Natural killer cell (primary cell): ENCODE measurements at regions not wholly inside any gene's neighbourhood (a gene's known extent, or its start where the extent isn't known, plus 50 kb on each side); places are given as distances from the start of the nearest gene placed in this dataset.
"Not testable (repeated sequence)": the region's sequence is repeated elsewhere in the genome, so short reads cannot be mapped to it uniquely, and the experiment has no call there.

Source experiments
- ATAC-seq, 3 donors: fragments of 150-1000 bp in 2 of 3; fragments of 200-7000 bp in 1 of 3; cut with Tn5 transposase; 1 replicate in 1 of 3; 2 replicates in 2 of 3; pipeline ENCODE4 v1.10.0; 2021; ENCODE audit warnings: mild to moderate bottlenecking in 2 of 3, moderate library complexity in 2 of 3
- DNase-seq, 2 donors: peaks; one replicate each; pipeline versions ENCODE4 v3.0.0 to v3.0.0-alpha.2; 2013 to 2021; ENCODE audit warnings: mixed read lengths in 1 of 2
- H3K27ac ChIP-seq: one replicate; pipeline ENCODE4 v1.5.1; 2013; ENCODE audit warnings: mild to moderate bottlenecking, low read length
- H3K27me3 ChIP-seq: one replicate; pipeline ENCODE4 v1.6.1; 2013; ENCODE audit warnings: low read length; ENCODE audit not compliant: control insufficient read depth, insufficient read depth
- H3K36me3 ChIP-seq: one replicate; pipeline ENCODE4 v1.6.1; 2013; ENCODE audit warnings: low read length; ENCODE audit not compliant: control insufficient read depth, insufficient read depth
- H3K4me1 ChIP-seq: one replicate; pipeline ENCODE4 v1.6.1; 2013; ENCODE audit warnings: low read length; ENCODE audit not compliant: control insufficient read depth, insufficient read depth
- H3K4me3 ChIP-seq: one replicate; pipeline ENCODE4 v1.5.1; 2013; ENCODE audit warnings: low read length
- H3K9me3 ChIP-seq: one replicate; pipeline ENCODE4 v1.6.1; 2013; ENCODE audit warnings: low read length; ENCODE audit not compliant: control insufficient read depth, insufficient read depth
- H3K27ac Mint-ChIP-seq, 2 donors: one replicate each; pipeline ENCODE4 v1.8.0; 2022; ENCODE audit warnings: mild to moderate bottlenecking in 2 of 2, mixed read lengths in 2 of 2, moderate library complexity in 1 of 2
- H3K27me3 Mint-ChIP-seq, 2 donors: one replicate each; pipeline ENCODE4 v1.8.0; 2022; ENCODE audit warnings: low read depth in 2 of 2, mixed read lengths in 2 of 2
- H3K36me3 Mint-ChIP-seq: one replicate; pipeline ENCODE4 v1.8.0; 2022; ENCODE audit warnings: mixed read lengths
- H3K4me1 Mint-ChIP-seq, 2 donors: one replicate each; pipeline ENCODE4 v1.8.0; 2022; ENCODE audit warnings: mixed read lengths in 2 of 2
- H3K4me3 Mint-ChIP-seq: one replicate; pipeline ENCODE4 v1.8.0; 2022; ENCODE audit warnings: mild to moderate bottlenecking, moderate library complexity, mixed read lengths
- H3K9me3 Mint-ChIP-seq, 2 donors: one replicate each; pipeline ENCODE4 v1.8.0; 2022; ENCODE audit warnings: mixed read lengths in 2 of 2
- WGBS: methylation state at CpG from one replicate; pipeline ENCODE4 v1.1.7; 2013; ENCODE audit warnings: missing lambda C conversion rate; ENCODE audit not compliant: insufficient coverage; 5-methylcytosine and 5-hydroxymethylcytosine counted together
- intact Hi-C: fragments of 100-400 bp; cut with micrococcal nuclease; formaldehyde crosslinking; loops from one replicate; pipeline ENCODE4 v1.14.2; 2022
- TF ChIP-seq, protein P1 (sequence below): fragments of 200-600 bp; IDR thresholded peaks from one replicate; pipeline ENCODE4 v1.8.0; 2022; ENCODE audit warnings: antibody characterized with exemption

DNA sequence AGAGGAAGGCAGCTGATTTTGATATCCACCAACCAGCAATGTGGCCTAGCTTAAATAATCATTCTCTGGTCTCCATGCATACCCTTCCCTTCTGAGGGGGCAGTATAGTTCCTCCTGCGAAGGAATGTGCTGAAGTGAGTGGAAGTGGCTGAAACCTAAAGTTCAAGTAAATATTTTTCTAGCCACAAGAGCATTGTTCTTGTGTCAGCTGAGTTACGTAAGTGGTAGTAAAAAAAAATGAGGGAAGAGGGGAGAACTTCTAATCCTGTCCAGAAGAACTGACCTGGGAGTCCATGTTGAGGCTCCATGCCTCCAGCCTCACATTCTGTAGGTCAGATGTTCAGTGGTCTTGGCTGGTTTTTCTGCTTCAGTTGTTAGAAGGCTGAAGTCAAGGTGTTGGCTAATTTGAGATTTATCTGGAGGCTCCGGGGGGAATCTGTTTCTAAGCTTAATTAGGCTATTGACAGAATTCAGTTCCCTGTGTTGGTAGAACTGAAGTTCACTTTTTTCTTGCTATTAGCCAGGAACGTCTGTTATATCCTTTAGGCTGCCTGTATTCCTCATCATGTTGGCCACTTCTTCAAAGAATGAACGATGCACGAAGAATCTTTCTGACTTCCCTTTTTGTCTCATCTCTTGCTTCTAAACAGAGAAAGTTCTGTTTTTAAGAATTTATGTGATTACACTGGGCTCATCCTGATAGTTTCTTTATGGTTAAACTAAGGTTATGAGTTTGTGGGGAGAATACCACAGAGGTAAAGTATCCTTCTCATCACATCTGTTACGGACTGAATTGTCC is 207.1 kb upstream of the PRSS16 start:
- Mint-ChIP-seq H3K27ac (no peak overlapping the region), H3K4me1 (no peaks in the 10 kb centered on the region), H3K4me3 (no peak overlapping the region), H3K36me3 (no peaks in the 10 kb centered on the region), H3K27me3 (peaks cover 35 to 62% of the 10 kb centered on the region in 2 donors), H3K9me3 (no peaks in the 10 kb centered on the region)
- H3K36me3 ChIP-seq, result no peaks in the 10 kb centered on the region
- H3K27ac ChIP-seq, result no peak overlapping the region
- H3K27me3 ChIP-seq, result peaks cover 16% of the 10 kb centered on the region
- DNase-seq (no peak), ATAC-seq (no peak)
- intact Hi-C loops, result no loop called here
- H3K4me1 ChIP-seq, result no peaks in the 10 kb centered on the region
- 68% methylated on average over 6 of the region's 7 CpGs for WGBS
- no peak overlapping the region for H3K4me3 ChIP-seq
- no peaks in the 10 kb centered on the region for H3K9me3 ChIP-seq
- TF ChIP-seq, protein P1, sequence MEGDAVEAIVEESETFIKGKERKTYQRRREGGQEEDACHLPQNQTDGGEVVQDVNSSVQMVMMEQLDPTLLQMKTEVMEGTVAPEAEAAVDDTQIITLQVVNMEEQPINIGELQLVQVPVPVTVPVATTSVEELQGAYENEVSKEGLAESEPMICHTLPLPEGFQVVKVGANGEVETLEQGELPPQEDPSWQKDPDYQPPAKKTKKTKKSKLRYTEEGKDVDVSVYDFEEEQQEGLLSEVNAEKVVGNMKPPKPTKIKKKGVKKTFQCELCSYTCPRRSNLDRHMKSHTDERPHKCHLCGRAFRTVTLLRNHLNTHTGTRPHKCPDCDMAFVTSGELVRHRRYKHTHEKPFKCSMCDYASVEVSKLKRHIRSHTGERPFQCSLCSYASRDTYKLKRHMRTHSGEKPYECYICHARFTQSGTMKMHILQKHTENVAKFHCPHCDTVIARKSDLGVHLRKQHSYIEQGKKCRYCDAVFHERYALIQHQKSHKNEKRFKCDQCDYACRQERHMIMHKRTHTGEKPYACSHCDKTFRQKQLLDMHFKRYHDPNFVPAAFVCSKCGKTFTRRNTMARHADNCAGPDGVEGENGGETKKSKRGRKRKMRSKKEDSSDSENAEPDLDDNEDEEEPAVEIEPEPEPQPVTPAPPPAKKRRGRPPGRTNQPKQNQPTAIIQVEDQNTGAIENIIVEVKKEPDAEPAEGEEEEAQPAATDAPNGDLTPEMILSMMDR, result no peak

DNA sequence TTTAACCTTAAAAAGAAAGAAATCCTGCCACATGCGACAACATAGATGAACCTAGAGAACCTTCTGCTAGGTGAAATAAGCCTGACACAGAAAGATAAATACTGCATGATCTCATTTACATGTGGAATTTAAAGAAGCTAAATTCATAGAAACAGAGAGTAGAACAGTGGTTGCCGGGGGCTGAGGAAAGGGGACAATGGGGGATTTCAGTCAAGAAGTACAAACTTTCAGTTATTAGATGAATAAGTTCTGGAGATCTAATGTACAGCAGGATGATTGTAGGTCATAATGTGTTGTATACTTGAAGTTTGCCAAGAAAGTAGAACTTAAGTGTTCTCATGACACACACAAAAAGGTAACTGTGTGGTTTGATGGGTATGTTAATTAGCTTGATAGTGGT is 204.3 kb upstream of the PRSS16 start:
- H3K36me3 Mint-ChIP-seq, result no peaks in the 10 kb centered on the region
- H3K27me3 Mint-ChIP-seq, result peaks cover 29 to 43% of the 10 kb centered on the region in 2 donors
- no peaks in the 10 kb centered on the region for H3K9me3 Mint-ChIP-seq
- intact Hi-C loops, result no loop called here
- DNase-seq (no peak), ATAC-seq (no peak)
- no peak overlapping the region for H3K4me3 ChIP-seq
- no peaks in the 10 kb centered on the region for H3K4me1 Mint-ChIP-seq
- WGBS, result 92% methylated on average over 2 of the region's 2 CpGs
- no peak overlapping the region for H3K27ac Mint-ChIP-seq
- H3K36me3 ChIP-seq, result no peaks in the 10 kb centered on the region
- no peaks in the 10 kb centered on the region for H3K4me1 ChIP-seq
- H3K9me3 ChIP-seq, result peaks cover 3% of the 10 kb centered on the region
- TF ChIP-seq, protein P1, result no peak
- H3K4me3 Mint-ChIP-seq, result no peak overlapping the region
- peaks cover 10% of the 10 kb centered on the region for H3K27me3 ChIP-seq
- H3K27ac ChIP-seq, result no peak overlapping the region

DNA sequence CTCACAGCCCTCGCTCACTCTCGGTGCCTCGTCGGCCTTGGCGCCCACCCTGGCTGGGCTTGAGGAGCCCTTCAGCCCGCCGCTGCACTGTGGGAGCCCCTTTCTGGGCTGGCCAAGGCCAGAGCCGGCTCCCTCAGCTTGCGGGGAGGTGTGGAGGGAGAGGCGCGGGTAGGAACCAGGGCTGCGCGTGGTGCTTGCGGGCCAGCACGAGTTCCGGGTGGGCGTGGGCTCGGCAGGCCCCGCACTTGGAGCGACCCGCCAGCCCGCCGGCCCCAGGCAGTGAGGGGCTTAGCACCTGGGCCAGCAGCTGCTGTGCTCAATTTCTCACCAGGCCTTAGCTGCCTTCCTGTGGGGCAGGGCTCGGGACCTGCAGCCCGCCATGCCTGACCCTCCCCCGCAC is 202.4 kb upstream of the PRSS16 start:
- peaks cover 22 to 37% of the 10 kb centered on the region in 2 donors for H3K27me3 Mint-ChIP-seq
- H3K27ac Mint-ChIP-seq, H3K36me3 ChIP-seq, H3K4me1 ChIP-seq, H3K4me3 ChIP-seq, H3K27ac ChIP-seq, intact Hi-C loops, DNase-seq, H3K9me3 Mint-ChIP-seq, H3K4me3 Mint-ChIP-seq, H3K27me3 ChIP-seq, H3K4me1 Mint-ChIP-seq, H3K36me3 Mint-ChIP-seq, ATAC-seq, H3K9me3 ChIP-seq: not testable (repeated sequence)
- 96% methylated on average over 26 of the region's 26 CpGs for WGBS

DNA sequence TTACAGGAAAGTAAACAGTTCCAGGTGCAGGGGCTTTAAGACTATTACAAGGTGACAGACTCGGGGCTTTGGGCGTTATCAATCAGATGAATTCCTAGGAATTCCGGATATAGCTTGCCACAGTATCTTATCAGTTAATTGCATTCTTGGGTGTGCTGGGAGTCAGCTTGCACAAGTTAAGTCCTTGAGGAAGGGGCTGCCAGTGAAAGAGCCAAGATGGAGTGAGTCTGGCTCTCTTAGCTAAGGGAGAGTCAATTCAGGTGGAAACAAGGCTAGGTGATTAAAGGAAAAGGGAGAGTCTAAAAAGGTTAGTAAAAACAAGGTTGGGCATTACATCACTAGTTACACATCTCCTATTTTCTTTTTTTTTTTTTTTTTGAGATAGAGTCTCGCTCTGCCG is 199.8 kb upstream of the PRSS16 start:
- H3K27me3 ChIP-seq, DNase-seq, H3K36me3 Mint-ChIP-seq, H3K9me3 Mint-ChIP-seq, H3K36me3 ChIP-seq, H3K4me1 ChIP-seq, H3K4me3 Mint-ChIP-seq, H3K27ac Mint-ChIP-seq, H3K4me1 Mint-ChIP-seq, ATAC-seq, H3K27ac ChIP-seq, intact Hi-C loops, H3K4me3 ChIP-seq, H3K9me3 ChIP-seq: not testable (repeated sequence)
- H3K27me3 Mint-ChIP-seq, result peaks cover 13 to 45% of the 10 kb centered on the region in 2 donors
- 72% methylated on average over 3 of the region's 5 CpGs for WGBS
